ENCODE measurements at regions not wholly inside any gene's neighbourhood (a gene's known extent, or its start where the extent isn't known, plus 50 kb on each side); places are given as distances from the start of the nearest gene placed in this dataset.

DNA sequence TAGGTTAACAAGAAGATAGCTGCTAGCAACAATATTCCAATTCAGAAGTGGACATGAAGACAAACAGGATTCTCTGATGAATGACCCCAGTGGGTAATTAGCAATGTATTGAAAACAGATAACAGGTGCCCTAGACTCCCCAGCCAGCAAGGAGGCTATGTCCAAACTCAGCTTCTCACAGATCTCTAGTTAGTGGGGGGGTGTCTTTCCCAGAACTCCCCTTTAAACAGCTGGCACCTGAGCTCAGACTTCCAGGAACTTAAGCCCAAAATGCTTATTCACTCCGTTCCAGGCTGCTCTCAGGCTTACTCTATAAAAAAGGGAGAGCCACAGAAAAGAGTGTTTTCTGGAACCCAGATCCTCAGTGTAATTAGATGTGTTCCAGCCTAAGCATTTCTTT lies 423.0 kb upstream of the THBS1 start:
- H3K36me3 Mint-ChIP-seq (ENCODE audit: low read depth): no peaks in the 10 kb centered on the region
- no peak for DNase-seq
- TF ChIP-seq, protein P1, sequence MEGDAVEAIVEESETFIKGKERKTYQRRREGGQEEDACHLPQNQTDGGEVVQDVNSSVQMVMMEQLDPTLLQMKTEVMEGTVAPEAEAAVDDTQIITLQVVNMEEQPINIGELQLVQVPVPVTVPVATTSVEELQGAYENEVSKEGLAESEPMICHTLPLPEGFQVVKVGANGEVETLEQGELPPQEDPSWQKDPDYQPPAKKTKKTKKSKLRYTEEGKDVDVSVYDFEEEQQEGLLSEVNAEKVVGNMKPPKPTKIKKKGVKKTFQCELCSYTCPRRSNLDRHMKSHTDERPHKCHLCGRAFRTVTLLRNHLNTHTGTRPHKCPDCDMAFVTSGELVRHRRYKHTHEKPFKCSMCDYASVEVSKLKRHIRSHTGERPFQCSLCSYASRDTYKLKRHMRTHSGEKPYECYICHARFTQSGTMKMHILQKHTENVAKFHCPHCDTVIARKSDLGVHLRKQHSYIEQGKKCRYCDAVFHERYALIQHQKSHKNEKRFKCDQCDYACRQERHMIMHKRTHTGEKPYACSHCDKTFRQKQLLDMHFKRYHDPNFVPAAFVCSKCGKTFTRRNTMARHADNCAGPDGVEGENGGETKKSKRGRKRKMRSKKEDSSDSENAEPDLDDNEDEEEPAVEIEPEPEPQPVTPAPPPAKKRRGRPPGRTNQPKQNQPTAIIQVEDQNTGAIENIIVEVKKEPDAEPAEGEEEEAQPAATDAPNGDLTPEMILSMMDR (IDR thresholded peaks at IDR 0.05): no peak
- H3K27me3 Mint-ChIP-seq (ENCODE audit: low read depth, poor library complexity): no peaks in the 10 kb centered on the region
- peaks cover 24% of the 10 kb centered on the region for H3K4me1 Mint-ChIP-seq
- no peak overlapping the region for H3K4me3 Mint-ChIP-seq
- peaks cover 1% of the 10 kb centered on the region for H3K9me3 Mint-ChIP-seq
- no peak overlapping the region for H3K27ac Mint-ChIP-seq

DNA sequence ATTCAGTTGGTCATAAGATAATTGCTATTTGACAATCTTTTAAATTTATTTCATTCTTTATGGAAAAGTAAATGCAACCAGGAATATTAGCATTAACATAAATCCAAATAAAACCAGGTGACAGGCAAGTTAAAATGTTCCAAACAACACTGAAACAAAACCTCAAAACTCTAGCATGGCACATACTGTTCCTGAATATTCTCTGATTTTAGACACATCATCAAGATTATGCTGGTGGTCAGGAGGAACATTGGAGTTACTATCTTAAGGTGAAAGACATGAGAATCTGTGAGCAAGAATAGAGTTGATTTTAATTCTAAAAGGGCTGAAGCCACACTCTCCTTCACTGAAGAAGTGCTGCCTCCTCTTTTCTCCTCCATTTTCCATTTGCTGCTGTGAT lies 421.0 kb upstream of the THBS1 start:
- Mint-ChIP-seq H3K4me3 (no peak overlapping the region), H3K27me3 (ENCODE audit: low read depth, poor library complexity) (no peaks in the 10 kb centered on the region), H3K9me3 (peaks cover 5% of the 10 kb centered on the region), H3K36me3 (ENCODE audit: low read depth) (no peaks in the 10 kb centered on the region), H3K4me1 (peaks cover 13% of the 10 kb centered on the region), H3K27ac (no peak overlapping the region)
- TF ChIP-seq, protein P1 (IDR thresholded peaks at IDR 0.05): no peak
- no peak for DNase-seq

DNA sequence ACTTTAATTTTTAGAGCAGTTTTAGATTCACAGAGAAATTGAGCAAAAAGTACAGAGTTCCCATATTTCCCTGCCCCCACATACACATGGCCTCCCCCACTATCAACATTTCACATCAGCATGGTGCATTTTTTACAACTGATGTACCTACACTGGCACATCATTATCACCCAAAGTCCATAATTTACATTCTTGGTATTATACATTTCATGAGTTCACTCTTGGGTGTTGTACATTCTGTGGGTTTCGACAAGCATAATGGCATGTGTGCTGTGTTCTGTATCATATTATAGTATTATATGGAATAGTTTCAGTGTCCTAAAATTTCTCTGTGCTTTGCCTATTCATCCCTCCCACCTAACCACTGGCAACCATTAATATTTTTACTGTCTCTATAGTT lies 419.8 kb upstream of the THBS1 start:
- H3K4me1 Mint-ChIP-seq: peaks cover 8% of the 10 kb centered on the region
- no peak overlapping the region for H3K4me3 Mint-ChIP-seq
- TF ChIP-seq, protein P1 (IDR thresholded peaks at IDR 0.05): no peak
- H3K27me3 Mint-ChIP-seq (ENCODE audit: low read depth, poor library complexity): no peaks in the 10 kb centered on the region
- no peak for DNase-seq
- no peak overlapping the region for H3K27ac Mint-ChIP-seq
- no peaks in the 10 kb centered on the region for H3K36me3 Mint-ChIP-seq (ENCODE audit: low read depth)
- peaks cover 5% of the 10 kb centered on the region for H3K9me3 Mint-ChIP-seq

DNA sequence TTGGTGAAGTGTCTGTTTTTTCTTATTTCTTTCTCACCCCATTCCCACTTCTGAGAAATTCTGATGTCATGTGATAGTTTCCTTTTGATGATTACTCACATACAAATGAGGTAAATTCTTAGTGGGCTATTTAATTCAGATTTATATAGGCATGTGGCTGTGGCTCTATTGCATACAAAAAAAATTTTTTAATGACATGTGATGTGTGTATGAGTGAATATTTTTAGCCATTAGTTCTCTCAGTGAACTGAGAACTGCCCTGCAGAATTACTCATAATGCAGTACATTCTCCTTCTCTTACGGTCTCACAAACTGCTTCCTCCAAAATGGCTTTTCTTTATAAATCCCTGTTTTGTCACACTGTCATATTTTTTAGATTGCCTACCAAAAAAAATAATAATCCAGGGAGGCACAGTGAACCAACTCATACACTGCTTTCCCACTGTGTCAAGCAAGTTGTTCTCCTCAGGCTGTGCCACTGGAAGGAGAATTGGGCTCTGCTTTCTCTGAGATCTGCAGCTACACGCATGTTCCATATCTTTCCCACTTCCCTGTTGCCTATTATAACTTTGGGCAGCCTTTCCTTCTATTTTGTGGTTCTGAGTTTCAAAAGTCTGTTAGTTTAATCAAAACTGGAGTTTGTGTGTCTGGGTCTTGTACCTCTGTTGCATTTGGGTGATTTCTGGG lies 415.7 kb upstream of the THBS1 start:
- Mint-ChIP-seq H3K27me3 (ENCODE audit: low read depth, poor library complexity) (peaks cover 4% of the 10 kb centered on the region), H3K36me3 (ENCODE audit: low read depth) (no peaks in the 10 kb centered on the region), H3K4me1 (no peaks in the 10 kb centered on the region), H3K27ac (no peak overlapping the region), H3K4me3 (no peak overlapping the region), H3K9me3 (peaks cover 5% of the 10 kb centered on the region)
- no peak for DNase-seq
- TF ChIP-seq, protein P1 (IDR thresholded peaks at IDR 0.05): no peak

DNA sequence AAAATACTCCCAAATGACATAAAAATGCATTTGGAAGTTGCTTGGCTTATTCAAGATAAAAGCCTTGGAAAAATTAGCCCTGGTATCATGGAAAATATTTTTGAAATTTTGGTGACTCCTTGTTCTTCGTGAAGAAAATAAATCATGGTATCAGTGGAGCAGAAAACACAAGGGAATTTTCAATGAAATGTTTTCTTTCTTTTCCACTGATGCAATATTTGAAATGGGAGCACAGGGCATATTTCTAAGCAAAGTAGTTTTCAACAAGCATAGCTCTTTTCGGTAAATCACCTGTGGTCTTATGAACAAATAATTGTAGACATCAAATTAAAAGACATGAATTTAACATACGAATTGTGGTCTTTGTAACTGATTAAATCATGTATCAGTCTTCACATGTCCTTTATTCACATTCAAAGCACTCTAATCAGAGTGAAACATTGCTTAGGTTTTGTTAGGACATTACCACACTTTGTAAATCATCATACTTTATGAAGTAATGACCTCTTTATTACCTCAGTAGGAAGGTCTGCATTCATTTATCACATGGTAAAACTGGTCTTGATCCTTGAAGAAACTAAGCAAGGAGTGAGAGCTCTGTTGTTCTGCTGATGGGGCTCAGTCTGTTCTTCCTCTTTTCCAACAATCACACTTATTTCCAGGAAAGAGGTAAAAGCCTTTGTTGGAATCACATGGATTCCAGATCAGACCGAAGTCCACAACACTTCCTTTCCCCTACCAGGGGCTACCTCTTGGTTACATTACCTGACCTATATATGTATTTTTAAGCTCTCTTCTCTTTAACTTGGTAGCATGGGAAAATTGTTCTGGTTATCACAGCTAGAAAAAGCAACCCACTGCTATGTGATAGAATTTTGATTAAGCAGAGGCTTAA lies 413.5 kb upstream of the THBS1 start:
- Mint-ChIP-seq H3K36me3 (ENCODE audit: low read depth) (no peaks in the 10 kb centered on the region), H3K9me3 (peaks cover 5% of the 10 kb centered on the region), H3K4me3 (no peak overlapping the region), H3K27me3 (ENCODE audit: low read depth, poor library complexity) (peaks cover 4% of the 10 kb centered on the region), H3K4me1 (peaks cover 10% of the 10 kb centered on the region), H3K27ac (no peak overlapping the region)
- no peak for DNase-seq
- TF ChIP-seq, protein P1 (IDR thresholded peaks at IDR 0.05): no peak

All from nephron progenitor cell (in vitro differentiated cells).